Left lobe of liver (tissue), 2 donors: ENCODE measurements at regions not wholly inside any gene's neighbourhood (a gene's known extent, or its start where the extent isn't known, plus 50 kb on each side); places are given as distances from the start of the nearest gene placed in this dataset.
"Not testable (repeated sequence)": the region's sequence is repeated elsewhere in the genome, so short reads cannot be mapped to it uniquely, and the experiment has no call there.

Experiments used
- ATAC-seq: fragments of 200-7000 bp; cut with Tn5 transposase; one replicate; pipeline ENCODE4 v1.9.1; 2020; ENCODE audit warnings: mild to moderate bottlenecking, moderate library complexity
- DNase-seq: peaks from one replicate; pipeline ENCODE4 v3.0.0-alpha.2; 2020; ENCODE audit warnings: low spot score
- donor health status: DM: no; HTN: no; CAD: no; lungs with moderate emphysema.
- donor health status: DM: no; HTN: yes; CAD: no.

DNA sequence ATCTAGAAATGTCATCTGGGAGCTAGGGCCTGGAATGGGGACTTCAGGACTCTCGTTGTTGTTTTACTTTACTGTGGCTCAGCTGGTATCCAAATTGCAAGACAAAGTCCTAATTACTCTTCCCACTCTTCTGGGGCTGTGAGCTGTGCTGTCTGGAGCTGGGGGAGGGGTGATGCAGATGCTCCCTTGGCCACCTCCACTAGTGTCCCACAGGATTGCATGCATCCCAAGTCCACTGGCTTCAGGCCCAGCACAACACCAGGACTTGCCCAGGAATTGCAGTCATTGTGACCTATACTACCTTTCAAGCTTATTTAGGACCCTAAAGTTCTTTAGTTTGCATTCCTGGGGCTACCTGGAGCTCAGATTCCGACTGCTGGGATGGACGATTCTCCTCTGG, 366.1 kb upstream of the FAM47C start:
- DNase-seq = peak; percentile 54
- peak; percentile 77 for ATAC-seq

DNA sequence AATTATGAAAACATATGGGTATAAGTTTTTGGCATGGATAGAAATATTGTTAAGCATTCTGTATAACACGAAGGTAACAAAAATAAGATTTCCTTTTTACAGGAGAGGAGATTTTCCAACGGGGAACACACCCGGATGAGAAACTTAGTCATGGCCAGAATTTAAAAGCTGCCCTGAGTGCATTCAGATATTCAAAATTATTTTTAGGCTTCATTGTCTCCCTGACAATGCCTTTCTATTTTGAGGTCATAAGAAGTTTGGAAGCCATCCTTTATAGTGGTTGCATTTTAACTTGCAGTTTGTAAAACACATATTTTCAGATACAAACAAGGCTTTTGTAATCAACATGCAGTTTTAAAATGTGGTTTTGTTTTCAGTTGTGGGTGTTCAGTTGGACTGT, 357.5 kb upstream of the FAM47C start:
- no peak for DNase-seq
- no peak for ATAC-seq

DNA sequence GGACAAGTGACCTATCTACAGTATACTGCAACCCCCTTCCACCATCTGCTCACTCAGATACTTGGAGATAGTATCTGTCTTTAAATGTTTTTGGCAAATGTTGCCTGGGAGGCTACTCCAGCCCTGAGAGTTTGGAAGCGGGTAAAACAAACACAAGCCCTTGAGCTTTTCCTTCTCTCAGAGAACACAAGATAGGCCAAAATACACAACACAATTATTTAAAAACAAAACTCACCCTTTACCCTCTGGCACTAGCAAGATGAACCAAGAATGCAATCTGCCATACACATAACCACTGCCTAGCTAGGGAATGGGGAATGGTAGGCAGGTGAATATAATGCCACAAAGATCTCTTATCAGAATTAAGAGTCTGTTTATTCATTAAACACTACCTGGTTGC, 324.7 kb upstream of the FAM47C start:
- DNase-seq (no peak), ATAC-seq (peak; percentile 72)

DNA sequence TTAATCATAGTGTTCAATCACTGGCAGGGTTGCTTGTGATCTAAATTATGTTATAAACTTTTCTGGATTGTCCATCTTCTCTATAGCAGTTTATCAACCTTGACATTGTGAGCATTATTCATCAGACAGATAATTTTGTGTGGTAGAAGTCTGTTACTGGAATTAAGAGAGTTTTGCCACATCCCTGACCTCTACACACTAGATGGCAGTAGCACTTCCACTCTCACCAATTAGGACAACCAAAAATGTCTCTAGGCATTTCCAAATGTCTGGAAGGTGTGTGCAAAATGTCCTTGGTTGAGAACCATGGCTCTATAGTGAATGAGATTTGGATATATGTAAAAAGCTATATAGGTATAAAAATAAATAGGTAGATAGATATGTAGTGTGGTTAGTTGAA, 324.1 kb upstream of the FAM47C start:
- ATAC-seq (no peak), DNase-seq (no peak)

DNA sequence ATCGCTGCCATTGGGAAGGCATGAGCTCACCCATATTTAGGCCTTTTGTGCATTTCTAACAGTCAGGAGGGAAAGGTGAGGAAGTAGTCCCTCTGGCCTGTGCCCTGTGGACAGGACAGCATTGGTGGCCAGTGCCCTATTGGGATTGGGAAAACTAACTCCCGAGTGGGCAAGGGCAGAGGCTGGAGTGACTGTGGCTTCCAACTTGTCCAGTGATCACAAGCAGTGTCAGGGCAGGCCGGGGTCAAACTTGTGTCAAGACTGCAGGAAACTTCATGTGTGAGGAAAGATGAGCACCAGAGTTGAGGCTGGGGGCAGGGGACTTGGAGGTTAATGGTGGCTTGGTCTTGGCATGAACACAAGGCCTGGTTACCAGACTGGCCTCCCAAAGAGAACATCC, 286.2 kb upstream of the FAM47C start:
- DNase-seq = no peak
- ATAC-seq = no peak

DNA sequence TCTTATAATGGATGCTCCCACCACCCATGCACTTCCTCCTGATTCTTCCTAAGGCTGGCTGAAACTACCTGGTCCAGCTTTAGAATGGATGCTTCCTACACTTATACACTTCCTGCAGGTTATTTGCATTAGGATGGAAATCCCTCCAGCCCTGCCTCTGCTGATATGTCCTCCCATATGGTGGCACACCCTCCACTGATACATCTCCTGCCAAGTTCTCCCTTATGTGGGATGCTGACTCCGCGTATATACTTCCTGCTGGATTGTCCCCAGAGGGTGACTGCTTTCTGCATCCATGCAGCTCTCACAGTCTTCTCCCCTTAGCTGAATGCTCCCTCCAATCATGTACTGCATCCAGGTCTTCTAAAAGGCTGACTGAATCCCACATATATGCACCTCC, 254.6 kb upstream of the FAM47C start:
- ATAC-seq = no peak
- no peak for DNase-seq

DNA sequence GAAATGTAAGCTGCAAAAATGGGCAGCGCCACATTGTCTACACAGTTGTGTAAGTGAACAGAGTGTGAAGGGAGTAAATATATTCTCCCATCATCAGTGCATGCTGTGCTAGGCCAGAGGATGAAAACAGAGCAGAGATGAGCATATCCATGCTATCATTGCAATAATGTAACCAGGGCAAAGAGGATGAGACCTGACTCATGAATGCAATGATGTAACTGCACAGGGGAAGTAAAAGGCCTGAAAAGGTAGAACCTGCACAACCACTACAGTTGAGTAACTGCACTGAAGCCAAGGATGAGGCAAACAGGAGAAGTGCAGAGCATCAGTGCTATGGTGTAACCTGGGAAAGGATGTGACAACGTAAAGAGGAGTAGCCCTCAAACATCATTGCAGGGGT, 220.4 kb upstream of the FAM47C start:
- DNase-seq (no peak), ATAC-seq (no peak)

DNA sequence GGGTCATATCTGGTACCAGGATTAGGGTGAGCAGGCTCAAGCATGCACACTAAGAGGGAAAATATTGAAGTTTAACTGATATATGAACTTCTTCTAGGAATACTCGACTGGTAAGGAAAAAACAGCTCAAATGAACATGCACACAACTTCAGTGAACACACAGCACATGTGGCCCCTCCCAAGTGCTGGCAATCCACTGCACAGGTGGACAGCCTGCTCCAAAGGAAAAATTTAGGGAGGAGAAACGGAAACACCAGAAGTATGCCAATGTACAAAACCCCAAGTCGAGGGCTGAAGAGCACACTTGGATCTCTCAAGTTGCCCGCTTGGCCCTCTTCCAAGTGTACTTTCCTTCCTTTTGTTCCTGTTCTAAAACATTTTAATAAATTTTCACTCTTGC, 205.0 kb upstream of the FAM47C start:
- no peak for DNase-seq
- ATAC-seq = no peak

DNA sequence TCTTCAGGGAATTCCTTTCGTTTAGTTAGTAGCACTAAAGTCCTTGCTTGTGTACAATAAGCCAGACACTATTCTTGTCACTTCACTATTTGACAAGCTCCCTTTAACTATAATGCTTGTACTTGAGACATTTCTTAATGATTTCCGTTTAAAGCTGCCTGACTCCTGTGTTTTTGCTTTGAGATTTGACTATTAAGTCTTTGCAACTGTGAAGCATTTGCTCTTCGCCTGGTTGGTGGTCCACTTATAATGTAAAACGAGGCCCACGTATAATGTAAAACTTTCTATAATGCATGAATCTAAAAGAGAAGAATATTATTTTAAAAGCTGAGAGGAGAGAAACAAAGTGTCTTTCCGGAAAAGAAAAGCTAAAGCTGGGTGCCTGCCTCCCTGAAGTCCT, 204.1 kb upstream of the FAM47C start:
- DNase-seq (no peak), ATAC-seq (no peak)

DNA sequence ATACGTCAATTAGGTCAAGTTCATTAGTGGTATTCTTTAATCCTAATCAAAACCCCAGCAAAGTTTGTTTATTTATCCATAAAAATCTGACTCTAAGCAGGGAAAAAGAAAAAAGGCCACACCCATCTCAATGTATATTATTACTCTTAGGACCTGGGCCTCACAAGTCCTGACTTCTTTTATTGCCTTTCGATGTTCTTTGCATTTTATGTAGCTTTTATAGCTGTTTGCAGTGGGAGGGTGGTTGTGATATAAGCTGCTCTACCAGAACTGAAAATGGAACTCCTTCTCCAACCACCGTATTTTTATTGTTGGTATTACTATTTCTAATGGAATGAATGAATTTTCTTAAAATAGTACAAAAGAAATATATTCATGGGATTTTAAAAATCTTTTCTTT, 163.3 kb upstream of the FAM47C start:
- DNase-seq = no peak
- no peak for ATAC-seq

DNA sequence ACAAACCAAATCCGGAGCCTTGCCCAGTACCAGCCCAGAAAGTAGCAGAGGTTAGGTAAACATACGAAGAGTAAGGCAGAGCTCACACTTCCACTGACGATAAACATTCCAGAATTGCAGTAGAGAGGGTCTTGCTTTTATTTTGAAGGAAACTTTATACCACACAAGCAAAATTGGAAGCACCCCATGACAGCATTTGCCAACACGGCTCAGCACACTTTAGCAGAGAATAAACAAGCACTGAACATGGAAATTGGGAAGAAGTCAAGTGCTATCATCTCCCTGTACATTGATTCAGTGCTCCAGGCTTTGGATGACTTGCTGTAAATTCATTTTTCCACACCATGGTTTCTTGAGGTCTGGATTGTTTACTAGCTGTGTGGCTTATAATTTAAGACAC, 160.7 kb upstream of the FAM47C start:
- DNase-seq (no peak), ATAC-seq (no peak)

DNA sequence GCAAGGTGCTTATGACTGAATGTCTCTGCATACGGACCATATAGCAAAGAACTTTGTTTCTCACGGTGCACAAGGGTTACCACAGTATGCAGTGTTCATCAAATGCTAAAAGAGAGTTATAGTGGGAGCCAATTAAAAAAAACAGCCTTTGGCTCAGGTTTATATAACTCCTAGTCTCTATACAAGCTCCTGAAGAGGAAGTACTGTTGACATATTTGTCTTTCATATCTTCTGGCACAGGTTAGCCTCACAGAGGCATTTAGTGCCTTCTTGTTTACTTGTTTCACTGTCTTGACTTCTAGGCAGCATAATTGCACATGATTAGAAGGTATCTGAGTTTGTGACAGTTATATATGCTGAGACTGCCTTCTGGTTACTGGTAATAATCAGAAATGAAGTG, 158.8 kb upstream of the FAM47C start:
- DNase-seq = no peak
- no peak for ATAC-seq

DNA sequence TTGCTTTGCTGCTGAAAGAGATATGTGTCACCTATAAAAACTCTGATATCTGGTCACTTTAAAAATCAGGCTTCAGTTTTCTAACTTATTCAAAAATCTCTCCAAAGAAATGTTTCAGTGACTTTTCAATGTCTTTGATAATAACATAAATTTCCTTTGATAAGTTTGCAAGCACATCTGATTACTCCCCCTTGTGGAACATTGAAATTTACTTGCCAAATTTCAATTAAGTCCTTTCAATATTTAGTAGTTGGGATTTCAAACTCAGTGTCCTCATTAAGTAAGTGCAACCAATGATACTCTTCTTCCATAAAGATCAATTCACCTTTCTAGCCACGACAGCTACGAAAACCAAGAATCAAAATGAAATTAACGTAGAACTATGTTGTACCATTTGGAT, 151.3 kb upstream of the FAM47C start:
- ATAC-seq (no peak), DNase-seq (no peak)

DNA sequence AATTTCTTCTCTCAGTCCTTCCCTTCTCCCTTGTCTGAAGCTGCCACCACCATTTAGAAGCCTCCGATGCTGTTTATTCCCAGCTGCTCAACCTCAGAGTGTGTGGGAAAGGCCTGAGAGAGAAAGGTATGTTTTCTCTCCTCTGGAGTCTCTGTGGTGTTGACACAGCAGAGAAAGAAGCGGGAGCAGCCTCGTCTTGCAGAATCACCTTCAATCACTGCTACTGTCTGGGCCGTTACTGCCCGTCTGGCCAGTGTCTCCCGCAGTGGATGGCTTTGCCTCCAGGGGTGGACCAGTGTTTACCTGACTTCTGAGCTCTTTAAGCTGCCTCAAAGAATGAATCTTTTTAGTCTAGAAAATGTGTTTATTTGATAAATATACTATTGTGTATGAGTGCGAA, 148.9 kb upstream of the FAM47C start:
- DNase-seq = no peak

DNA sequence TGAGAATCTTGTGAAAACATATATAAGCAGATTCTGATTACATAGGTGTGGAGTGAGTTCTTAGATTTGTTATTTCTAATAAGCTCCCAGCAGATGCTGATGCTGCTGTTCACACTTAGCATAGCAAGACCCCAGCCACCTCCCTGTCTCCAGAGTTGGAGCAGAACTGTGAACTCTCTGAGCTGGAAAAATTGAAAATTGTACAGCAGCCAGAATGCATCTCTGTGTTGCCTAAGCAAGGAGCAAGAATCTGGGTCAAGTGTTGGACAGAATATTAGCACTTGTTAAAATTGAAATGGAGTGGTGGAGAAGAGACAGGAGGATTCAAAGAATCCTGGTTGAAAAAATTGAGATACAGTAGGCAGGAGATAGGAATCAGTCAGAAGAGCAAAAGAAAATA, 146.6 kb upstream of the FAM47C start:
- ATAC-seq = no peak
- DNase-seq = no peak

More for the DNA sequence above, 148.9 kb upstream of the FAM47C start:
- ATAC-seq = no peak

DNA sequence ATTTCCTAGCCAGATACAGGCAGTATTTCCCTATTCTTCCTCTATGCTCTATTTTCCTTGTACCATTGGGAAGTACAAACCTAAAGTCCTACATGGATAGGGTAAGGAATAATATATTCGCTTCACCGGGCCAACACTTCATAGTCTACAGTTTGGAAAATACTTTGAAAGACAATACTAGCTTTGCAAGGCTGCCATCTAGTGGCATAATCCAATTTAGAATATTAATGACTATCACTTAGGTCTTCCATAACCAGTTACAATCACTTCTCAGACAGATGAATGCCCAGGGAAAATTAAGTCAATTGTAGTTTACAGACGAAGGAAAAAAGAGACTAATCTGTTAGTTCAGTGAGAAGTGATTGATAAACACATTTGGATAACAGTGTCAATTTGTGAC, 141.0 kb upstream of the FAM47C start:
- peak; percentile 78 for ATAC-seq
- no peak for DNase-seq

DNA sequence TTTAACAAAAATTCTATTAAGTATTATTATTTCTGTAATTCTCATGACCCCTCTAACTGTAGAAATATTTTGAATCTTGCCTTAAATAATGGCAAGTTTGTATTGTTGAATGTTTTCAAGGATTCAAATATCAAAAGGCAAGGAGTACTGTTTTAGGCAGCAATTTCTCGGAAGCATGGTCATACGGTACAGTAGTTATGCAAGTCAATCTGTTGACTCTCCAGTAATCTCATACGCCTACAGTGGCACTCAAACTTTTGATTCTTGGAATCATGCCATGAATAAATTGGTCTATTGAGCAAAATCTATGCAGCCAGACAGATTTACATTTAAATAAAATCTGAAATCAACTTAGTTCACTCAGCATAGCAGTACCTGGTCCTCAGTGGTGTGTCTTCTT, 139.6 kb upstream of the FAM47C start:
- ATAC-seq = no peak
- no peak for DNase-seq

DNA sequence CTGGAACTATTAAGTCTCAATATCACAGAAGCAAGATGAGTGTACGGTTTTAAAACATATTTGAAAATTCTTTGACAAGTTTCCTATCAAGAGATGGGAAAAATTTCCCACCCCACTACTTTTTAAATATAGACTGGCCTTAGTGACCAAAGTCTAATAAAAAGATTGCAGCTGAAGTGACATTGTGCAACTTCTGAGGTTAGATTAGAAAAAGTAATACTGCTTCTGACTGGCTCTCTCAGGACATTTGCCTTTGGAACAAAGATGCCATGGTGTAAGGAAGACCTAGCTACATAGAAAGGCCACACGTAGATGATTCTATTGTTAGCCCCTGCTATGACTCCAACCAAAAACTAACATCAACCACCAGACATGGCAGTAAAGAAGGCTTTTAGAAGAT, 138.7 kb upstream of the FAM47C start:
- DNase-seq = no peak
- ATAC-seq = peak; percentile 26

DNA sequence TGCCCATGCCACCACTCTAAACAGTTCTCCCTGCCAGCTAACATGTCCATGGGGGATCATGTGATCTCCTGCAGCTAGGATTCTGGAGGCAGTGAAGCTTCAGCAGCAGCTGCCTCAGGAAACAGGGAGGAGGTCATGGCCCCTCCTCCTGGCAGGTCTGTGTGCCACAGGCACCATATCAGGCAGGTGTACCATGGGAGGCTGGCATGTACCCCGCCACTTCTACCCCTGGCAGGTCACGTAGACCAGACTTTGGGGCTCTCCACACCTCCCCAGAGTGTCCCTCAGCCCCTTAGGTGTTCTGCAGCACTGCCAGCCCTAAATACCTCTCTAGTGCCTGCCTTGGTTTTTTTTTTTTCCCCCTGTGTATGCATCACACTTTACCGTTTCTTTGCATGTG, 110.5 kb upstream of the FAM47C start:
- no peak for ATAC-seq
- DNase-seq = no peak

DNA sequence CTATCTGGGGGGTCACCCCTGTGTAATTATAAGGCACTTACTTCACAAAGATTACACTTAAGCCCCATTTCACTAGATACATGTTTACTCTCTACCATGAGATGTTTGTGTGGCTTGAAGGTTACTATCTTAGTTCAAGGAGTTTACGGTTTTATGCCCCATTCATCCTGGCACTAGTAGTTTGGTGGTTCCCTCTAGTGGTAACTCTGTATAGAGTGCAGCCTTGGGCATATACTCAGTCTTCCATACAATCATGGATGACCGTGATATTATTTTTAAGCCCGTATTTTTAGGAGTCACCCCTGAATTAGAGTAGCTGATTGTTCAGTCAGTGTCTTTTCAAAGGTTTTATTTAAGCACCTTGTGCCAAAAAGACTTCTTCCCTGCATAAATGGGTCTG, 109.9 kb upstream of the FAM47C start:
- ATAC-seq (peak; percentile 84), DNase-seq (no peak)

DNA sequence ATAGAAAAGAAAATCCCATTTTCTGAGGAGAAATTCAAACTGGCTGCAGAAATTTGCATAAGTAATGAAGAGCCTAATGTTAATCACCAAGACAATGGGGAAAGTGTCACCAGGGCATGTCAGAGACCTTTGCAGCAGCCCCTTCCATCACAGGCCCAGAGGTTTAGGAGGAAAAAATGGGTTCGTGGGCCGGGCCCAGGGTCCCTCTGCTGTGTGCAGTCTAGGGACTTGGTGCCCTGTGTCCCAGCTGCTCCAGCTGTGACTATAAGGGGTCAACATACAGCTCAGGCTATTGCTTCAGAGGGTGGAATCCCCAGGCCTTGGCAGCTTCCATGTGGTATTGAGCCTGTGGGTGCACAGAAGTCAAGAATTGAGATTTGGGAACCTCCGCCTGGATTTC, 103.6 kb upstream of the FAM47C start:
- ATAC-seq, DNase-seq: not testable (repeated sequence)

DNA sequence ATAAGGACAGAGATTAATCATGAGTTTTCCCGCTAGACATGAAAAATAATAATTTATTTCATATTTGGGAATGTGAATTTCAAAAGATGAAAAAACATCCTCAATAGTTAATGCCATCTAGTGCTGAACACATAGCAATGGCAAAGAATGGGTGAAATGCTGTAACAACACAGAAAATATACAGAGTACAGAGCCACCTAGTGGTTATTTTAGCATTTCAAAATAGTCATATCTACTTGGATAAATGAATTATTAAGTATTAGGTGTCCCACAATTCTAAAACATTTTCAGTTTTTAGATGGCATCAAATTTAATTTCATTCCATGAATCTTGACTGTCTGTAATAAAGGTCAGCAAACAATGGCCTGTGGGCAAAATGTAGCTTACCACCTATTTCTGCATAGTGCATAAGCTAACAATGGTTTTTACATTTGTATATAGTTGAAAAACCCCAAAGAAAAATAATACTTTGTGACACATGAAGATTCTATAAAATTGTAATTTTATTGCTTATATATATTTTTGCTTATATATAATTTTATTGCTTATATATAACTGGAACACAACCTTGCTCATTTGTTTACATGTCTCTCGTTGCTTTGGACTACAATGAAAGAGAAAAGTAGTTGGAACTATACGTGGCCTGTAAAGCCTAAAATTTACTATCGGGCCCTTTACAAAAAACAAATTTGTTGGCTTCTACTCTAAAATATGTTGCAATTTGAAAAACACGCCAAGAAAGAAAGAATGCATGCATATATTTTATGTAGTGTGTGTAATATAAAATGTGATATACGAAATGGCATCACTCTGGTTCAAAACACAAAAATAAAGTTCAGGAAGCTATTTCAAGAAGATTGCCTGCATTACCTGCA, 99.1 kb upstream of the FAM47C start:
- peak; percentile 83 for ATAC-seq

DNA sequence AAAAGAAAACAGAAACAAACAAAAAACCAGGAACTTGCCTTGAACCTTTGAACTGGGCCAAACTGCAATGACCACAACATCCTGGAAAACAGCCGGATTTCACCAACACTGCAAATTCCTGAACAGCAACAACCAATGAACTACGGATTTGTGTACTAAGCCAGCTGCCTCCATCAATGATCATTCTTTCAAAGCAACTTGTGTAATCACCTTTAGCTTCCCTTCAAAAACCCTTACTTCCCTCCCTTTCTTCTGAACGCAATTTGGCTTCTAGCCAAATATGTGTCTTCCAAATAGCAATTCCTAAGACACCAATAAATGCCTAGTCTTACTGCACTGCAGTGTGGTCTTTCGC, 98.5 kb upstream of the FAM47C start:
- ATAC-seq (peak; percentile 87), DNase-seq (peak; percentile 70)

More for the DNA sequence above, 99.1 kb upstream of the FAM47C start:
- no peak for DNase-seq
